ENCODE measurements at regions not wholly inside any gene's neighbourhood (a gene's known extent, or its start where the extent isn't known, plus 50 kb on each side); places are given as distances from the start of the nearest gene placed in this dataset.

- ATAC-seq (ENCODE audit: insufficient number of reproducible peaks, low FRiP score, low read depth), result no peak
- Histone ChIP-seq H3K27ac (no peak overlapping the region), H3K9me3 (peaks cover 3% of the 10 kb centered on the region), H3K27me3 (replicated peaks; ENCODE audit: insufficient read depth) (no peaks in the 10 kb centered on the region), H3K36me3 (no peaks in the 10 kb centered on the region), H3K4me3 (no peak overlapping the region), H3K4me1 (ENCODE audit: control insufficient read depth in 1 of 2, low read depth in 2 of 2) (no peaks in the 10 kb centered on the region)
- no peak for DNase-seq (ENCODE audit: low spot score)
- no peak for TF ChIP-seq CTCF (IDR thresholded peaks at IDR 0.05)
Observed at GRCh38 chr9:88049677-88050307, 75.5 kb upstream of the CDK20 start.

GRCh38 chr9:88046542-88046941, 72.2 kb upstream of the CDK20 start:
- Histone ChIP-seq H3K9me3 (peaks cover 15% of the 10 kb centered on the region), H3K4me3 (no peak overlapping the region), H3K27ac (no peak overlapping the region), H3K4me1 (ENCODE audit: control insufficient read depth in 1 of 2, low read depth in 2 of 2) (no peaks in the 10 kb centered on the region), H3K36me3 (no peaks in the 10 kb centered on the region), H3K27me3 (replicated peaks; ENCODE audit: insufficient read depth) (no peaks in the 10 kb centered on the region)
- DNase-seq (ENCODE audit: low spot score) (no peak), ATAC-seq (ENCODE audit: insufficient number of reproducible peaks, low FRiP score, low read depth) (no peak)
- no peak for TF ChIP-seq CTCF (IDR thresholded peaks at IDR 0.05)

- TF ChIP-seq CTCF (IDR thresholded peaks at IDR 0.05), result no peak
- H3K27ac ChIP-seq, result no peak overlapping the region
- no peaks in the 10 kb centered on the region for H3K27me3 ChIP-seq (replicated peaks; ENCODE audit: insufficient read depth)
- no peaks in the 10 kb centered on the region for H3K36me3 ChIP-seq
- DNase-seq (ENCODE audit: low spot score), result no peak
- H3K4me1 ChIP-seq (ENCODE audit: control insufficient read depth in 1 of 2, low read depth in 2 of 2), result no peaks in the 10 kb centered on the region
- ATAC-seq (ENCODE audit: insufficient number of reproducible peaks, low FRiP score, low read depth), result no peak
- no peak overlapping the region for H3K4me3 ChIP-seq
- H3K9me3 ChIP-seq, result peaks cover 15% of the 10 kb centered on the region
Observed at GRCh38 chr9:88045686-88046085, 71.4 kb upstream of the CDK20 start.

GRCh38 chr9:88044200-88044599, 69.9 kb upstream of the CDK20 start:
- TF ChIP-seq CTCF (IDR thresholded peaks at IDR 0.05), result no peak
- Histone ChIP-seq H3K27me3 (replicated peaks; ENCODE audit: insufficient read depth) (no peaks in the 10 kb centered on the region), H3K4me3 (no peak overlapping the region), H3K9me3 (peaks cover 15% of the 10 kb centered on the region), H3K4me1 (ENCODE audit: control insufficient read depth in 1 of 2, low read depth in 2 of 2) (no peaks in the 10 kb centered on the region), H3K36me3 (no peaks in the 10 kb centered on the region), H3K27ac (no peak overlapping the region)
- ATAC-seq (ENCODE audit: insufficient number of reproducible peaks, low FRiP score, low read depth) (no peak), DNase-seq (ENCODE audit: low spot score) (no peak)

GRCh38 chr9:88043647-88044046, 69.3 kb upstream of the CDK20 start:
- TF ChIP-seq CTCF (IDR thresholded peaks at IDR 0.05), result no peak
- ATAC-seq (ENCODE audit: insufficient number of reproducible peaks, low FRiP score, low read depth) (no peak), DNase-seq (ENCODE audit: low spot score) (no peak)
- Histone ChIP-seq H3K27me3 (replicated peaks; ENCODE audit: insufficient read depth) (no peaks in the 10 kb centered on the region), H3K4me3 (no peak overlapping the region), H3K36me3 (no peaks in the 10 kb centered on the region), H3K27ac (no peak overlapping the region), H3K9me3 (peaks cover 15% of the 10 kb centered on the region), H3K4me1 (ENCODE audit: control insufficient read depth in 1 of 2, low read depth in 2 of 2) (no peaks in the 10 kb centered on the region)
